GM19328 (cell line): ENCODE measurements at regions not wholly inside any gene's neighbourhood (a gene's known extent, or its start where the extent isn't known, plus 50 kb on each side); places are given as distances from the start of the nearest gene placed in this dataset.
"Not testable (repeated sequence)": the region's sequence is repeated elsewhere in the genome, so short reads cannot be mapped to it uniquely, and the experiment has no call there.

Experiments
- ATAC-seq: cut with Tn5 transposase; IDR thresholded peaks from one replicate; pipeline ENCODE4 v1.9.1; 2021; ENCODE audit warnings: mild to moderate bottlenecking, moderate library complexity; ENCODE audit not compliant: unreplicated experiment

DNA sequence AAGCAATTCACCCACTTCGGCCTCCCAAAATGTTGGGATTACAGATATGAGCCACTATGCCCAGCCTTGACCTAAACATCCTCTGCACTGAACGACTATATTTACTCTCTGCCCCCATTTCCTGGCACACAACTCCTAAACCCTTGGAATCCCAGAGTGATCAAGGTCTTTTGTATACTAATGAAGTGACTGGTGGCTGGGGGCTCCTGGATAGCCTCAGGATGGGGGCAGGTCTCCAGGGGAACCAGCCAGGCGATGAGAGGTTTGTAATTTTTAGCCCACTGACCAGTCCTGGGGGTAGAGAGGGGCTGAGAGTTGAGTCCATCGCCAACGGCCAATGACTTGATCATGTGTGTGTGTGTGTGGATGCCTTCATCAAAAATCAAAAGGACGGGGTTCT, 71.1 kb downstream of the FAM50B start:
- no peak for ATAC-seq

DNA sequence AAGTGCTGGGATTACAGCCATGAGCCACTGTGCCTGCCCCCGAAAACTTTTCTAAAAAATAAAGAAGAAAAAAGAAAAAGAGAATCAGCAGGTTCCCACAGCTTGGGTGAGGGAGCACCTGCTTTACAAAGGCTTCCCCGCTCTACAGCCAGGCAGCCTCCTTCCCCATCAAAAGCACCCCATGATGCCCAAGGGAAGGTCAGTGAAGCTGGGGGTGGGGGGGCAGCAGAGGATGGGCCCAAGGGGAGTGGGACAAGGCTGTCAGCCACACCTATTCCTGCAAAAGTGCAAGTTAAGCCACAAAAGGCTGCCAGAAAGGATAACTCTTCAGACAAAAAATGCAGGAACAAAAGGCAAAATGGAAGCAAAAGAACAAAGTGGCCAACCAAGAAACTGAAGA, 72.5 kb downstream of the FAM50B start:
- ATAC-seq: no peak

- not testable (repeated sequence) for ATAC-seq
Observed at GRCh38 chr6:3922619-3923018, 73.4 kb downstream of the FAM50B start.

- not testable (repeated sequence) for ATAC-seq
Observed at GRCh38 chr6:3925223-3926149, 76.3 kb downstream of the FAM50B start.

GRCh38 chr6:3926150-3926482, 76.9 kb downstream of the FAM50B start:
- no peak for ATAC-seq

DNA sequence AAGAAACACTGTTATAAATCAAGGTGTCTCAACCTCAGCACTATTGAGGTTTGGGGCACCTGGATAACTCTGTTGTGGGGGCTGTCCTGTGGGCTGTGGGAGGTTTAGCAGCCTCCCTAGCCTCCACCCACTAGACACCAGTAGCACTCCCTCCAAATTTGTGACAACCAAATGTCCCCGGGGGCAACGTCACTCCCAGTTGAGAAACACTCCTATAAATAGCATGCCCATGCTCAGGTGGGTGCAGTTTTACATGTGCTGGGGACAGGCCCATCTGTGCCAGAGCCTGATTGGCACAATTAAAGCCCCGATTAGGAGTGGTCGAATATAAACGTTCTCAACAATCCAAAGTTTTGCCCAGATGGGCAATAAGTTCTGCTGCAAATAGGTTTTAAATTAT, 78.9 kb downstream of the FAM50B start:
- ATAC-seq: no peak

- ATAC-seq: no peak
Observed at GRCh38 chr6:3929281-3929798, 80.2 kb downstream of the FAM50B start.

- ATAC-seq: no peak
Observed at GRCh38 chr6:3937438-3937837, 88.3 kb downstream of the FAM50B start.

GRCh38 chr6:3938715-3939367, 89.7 kb downstream of the FAM50B start:
- no peak for ATAC-seq

DNA sequence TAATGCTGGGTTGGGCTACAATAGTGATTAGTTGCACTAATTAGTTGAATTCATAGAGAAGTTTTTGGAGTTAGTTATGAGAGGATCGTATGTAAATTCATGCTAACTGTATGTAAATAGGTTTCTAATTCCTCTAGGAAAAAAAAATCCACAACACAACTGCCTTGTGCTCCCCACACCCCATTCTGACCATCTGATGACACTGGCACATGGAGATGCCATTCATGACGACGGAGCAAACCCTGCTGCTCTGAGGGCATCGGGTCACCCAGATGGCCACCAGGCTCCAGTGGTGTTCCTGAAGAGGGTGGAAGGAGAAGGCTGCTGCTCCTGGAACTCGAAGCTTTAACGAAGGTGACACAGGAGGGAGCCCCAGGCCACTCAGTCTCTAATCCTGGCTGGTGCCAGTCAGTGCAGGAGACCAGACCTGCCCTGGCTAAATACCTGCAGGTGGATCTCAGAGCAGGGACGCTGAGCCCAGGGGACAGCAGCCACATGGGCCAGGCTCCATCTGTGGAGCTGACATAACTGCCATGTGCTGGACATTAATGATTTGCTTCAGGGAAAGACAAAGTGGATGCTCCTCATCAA, 90.3 kb downstream of the FAM50B start:
- ATAC-seq: no peak

- no peak for ATAC-seq
Observed at GRCh38 chr6:3939964-3940363, 90.8 kb downstream of the FAM50B start.

GRCh38 chr6:3940703-3941102, 91.5 kb downstream of the FAM50B start:
- ATAC-seq: no peak

- ATAC-seq: no peak
Observed at GRCh38 chr6:3943331-3943765, 94.2 kb downstream of the FAM50B start.

- ATAC-seq: no peak
Observed at GRCh38 chr6:3944246-3944645, 95.1 kb downstream of the FAM50B start.

GRCh38 chr6:3946778-3947177, 97.6 kb downstream of the FAM50B start:
- ATAC-seq: no peak

- no peak for ATAC-seq
Observed at GRCh38 chr6:3948866-3949265, 99.7 kb downstream of the FAM50B start.

DNA sequence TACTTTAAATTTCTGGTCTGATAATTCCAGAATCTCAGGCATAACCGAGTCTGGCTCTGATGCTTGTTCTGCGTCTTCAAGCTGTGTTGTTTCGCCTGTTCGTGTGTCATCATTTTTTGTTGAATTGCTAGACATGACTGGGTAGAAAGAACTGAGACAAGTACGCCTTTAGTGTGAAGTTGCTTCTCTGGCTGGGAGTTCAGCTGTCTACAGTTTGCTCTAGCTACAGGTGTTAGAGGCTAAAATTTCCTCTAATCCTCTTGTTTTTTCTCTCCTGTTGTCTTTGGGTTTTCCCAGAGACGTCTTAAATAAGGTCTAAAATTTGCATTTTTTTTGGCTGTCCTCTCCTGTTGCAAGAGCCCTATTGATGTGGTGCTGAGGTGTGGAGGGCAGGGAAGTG, 100.3 kb downstream of the FAM50B start:
- no peak for ATAC-seq

DNA sequence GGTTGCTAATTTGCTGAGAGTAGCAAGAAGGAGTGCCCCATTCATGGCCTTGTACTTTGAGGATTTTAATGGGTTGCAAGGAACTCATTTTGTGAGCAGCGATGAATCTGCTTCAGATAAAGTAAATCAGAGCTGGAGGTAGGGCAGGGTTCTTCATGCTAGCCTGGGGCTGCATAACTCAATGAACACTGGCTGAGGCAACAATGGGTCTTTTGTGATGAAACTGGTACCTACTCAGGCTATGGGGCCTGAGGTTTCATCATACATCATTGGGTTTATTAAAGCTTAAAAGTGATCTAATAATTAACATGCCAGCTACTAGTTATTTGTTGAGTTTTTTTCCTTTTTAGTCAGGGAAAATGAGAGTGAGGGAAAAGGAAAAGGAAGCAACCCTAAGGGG, 106.9 kb downstream of the FAM50B start:
- ATAC-seq: no peak

DNA sequence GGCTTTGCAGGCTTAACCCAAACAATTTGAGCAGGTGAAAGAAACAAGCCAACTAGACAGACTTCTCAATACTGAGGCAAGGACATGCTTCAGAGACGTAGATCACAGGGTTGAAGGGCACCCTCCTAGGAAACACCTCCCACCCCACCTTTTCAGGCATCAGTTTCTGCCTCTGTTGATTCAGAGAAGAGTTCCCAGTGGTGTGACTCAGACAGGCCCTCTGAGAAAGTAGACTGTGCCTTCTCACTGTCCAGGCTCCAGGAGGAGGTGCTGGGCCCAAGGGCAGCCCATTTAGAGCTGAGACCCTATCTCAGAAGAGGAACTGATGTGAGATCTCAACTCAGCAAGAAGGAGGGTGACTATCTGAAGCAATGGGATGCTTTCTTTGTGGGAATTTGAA, 108.1 kb downstream of the FAM50B start:
- no peak for ATAC-seq

- no peak for ATAC-seq
Observed at GRCh38 chr6:3958255-3958654, 109.1 kb downstream of the FAM50B start.

GRCh38 chr6:3959385-3959784, 110.2 kb downstream of the FAM50B start:
- no peak for ATAC-seq
